Head of caudate nucleus (tissue), 42 donors: ENCODE measurements at regions not wholly inside any gene's neighbourhood (a gene's known extent, or its start where the extent isn't known, plus 50 kb on each side); places are given as distances from the start of the nearest gene placed in this dataset.
"Not testable (repeated sequence)": the region's sequence is repeated elsewhere in the genome, so short reads cannot be mapped to it uniquely, and the experiment has no call there.

Source experiments
- DNase-seq, 42 donors: peaks; one replicate each; pipeline versions ENCODE4 v3.0.0 to v3.0.0-alpha.2; 2020 to 2021; ENCODE audit warnings: mixed read lengths in 7 of 42
- intact Hi-C: fragments of 100-400 bp; cut with DNase I; formaldehyde crosslinking; loops from one replicate; pipeline ENCODE4 v1.15.0; 2022

DNA sequence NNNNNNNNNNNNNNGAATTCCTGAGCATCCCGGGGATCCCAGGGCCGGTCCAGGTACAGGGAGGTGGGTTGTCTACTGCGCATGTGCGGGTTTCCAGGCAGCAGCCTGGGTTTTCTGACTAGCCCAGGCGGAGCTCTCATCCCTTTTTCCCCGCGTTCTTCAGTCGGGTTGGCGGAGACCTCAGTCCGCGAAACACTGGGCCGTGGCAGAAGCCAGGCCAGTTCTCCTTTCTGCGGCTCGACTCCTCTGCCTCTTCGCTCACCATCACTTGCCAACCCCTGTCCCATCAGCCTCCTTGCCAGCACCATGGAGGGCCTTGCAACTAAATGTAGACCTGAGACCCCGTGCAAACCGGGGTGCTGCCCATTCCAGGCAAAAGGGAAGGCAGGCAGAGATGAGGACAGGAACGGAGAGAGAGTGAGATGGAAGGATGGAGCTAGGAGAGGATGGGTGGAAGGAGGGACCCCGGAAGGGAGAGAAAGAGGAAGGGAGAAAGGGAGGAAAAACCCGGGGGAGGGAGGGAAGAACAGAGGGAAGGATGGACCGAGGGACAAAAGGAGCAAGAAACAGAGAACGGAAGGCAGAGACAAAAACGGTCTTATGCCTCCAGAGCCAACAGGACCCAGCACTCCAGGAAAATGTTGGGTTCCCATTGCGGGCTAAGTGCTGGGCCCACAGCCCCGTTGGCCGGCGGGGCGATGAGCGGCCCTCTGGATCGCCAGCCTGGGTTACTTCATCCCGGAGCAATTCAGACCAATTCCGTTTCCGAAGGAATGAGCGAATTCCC is 445.4 kb upstream of the DEFB115 start:
- peak in 40 of 42 donors; percentile 34 to 79 (median 54) for DNase-seq

DNA sequence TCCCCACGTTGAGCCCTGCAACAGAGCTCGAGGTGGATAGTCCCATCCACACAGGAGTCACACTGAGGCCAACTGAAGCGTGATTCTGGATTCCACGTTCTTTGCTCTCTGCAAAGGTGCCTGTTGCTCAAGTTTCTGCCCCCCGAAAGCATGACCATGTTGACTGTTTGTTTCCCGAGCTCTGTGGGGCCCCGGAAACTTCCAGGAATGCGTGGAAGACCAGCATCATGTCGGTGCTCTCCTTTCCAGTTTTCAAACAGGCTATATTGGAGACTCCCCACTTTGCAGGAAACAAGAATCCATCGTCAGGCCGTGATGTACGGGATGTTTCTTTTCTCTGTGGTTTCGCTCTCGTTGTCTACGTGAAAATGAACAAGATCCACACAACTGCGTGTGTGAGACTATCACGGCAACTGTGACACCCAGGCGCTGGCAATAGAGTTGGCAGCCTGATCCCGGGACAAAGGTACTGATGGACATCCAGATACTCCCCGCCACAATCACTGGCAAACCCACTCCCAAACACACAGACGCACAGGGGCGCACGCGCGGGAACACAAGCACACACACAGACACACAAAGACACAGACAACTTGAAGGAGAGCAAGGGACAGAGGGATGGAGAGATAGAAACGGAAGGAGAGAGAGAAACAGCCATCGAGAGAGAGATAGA is 444.6 kb upstream of the DEFB115 start:
- no peak for DNase-seq
- intact Hi-C loops: no loop called here

More for the DNA sequence above, 445.4 kb upstream of the DEFB115 start:
- intact Hi-C loops: no loop called here

DNA sequence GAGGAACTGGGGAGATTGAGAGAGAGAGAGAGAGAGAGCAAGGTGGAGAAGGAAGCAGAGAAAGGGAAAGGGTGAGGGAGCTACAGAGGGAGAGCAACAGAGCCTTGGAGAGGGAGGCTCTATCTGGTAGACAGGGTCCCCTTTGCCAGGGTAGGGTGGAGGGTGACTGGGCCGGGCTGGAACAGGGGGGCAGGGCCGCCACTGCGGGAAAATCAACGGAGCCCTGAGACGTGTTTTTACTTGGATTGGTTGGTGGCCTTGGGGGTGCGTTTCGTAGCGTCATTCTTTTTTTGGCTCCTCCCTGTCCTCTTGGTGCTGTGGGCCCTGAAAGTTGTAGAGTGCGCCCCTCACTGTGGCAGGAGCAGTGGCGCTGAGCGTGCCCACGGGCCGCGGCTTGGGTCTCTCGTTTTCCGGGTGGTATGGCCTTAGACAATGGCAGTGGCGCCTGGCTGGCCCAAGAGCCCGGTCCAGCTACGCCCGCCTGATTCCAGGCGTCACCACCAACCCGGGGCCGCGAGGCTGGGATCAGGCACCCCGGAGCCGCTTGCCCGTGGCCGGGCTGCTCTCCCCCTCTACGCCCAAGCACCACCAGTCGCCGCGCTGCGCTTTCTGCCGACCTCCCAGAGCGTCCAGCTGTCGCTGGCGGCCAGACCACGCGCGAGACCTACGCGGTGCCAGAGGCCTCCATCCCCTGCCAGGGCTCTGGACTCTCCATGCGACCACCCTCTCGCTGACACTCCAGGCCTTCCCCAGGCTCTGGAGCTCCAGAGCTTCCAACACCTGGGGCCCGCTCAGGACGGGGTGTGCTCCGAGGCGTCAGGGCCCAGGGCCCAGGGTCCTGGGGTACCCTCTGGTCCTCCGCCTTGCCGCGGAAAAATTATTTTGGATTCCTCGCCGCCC is 443.8 kb upstream of the DEFB115 start:
- intact Hi-C loops: not testable (repeated sequence)
- peak in 8 of 42 donors; percentile 4 to 50 (median 34) for DNase-seq

DNA sequence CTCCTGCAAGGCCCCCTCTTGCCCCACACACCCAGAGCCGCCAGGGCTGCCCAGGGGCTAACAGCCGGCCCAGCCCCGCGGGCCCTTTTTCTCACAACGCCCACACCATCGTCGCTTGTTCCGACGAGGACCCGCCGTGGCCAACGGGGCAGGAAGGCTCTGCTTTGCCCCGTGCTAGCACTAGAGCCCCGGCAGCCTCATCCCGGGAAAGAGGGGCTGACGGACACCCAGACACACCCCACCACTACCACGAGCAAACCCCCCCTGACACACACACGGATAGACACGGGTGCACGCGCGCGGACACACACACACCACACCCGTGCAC is 443.2 kb upstream of the DEFB115 start:
- intact Hi-C loops, DNase-seq: not testable (repeated sequence)

DNA sequence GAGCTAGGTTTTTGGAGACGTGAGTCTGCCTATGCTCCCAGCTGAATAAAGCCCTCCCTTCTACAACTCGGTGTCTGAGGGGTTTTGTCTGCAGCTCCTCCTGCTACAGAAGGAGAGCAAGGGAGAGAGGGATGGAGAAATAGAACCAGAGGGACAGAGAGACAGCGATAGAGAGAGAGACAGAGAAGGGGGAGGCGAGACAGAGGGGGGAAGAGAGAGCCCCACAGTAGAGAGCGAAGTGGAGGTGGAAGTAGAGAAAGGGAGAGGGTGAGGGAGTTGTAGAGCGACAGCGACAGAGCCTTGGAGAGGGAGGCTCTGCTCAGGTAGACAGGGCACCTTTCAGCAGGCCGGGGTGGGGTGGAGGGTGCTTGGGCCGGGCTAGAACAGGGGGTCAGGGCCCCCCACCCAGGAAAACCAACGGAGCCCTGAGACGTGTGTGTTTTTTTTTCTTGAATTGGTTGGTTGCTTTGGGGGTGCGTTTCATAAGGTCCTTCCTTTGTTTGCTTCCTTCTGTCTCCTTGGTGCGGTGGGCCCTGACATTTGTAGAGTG is 442.4 kb upstream of the DEFB115 start:
- intact Hi-C loops: not testable (repeated sequence)
- DNase-seq: peak in 5 of 42 donors; percentile 7 to 53 (median 38)

DNA sequence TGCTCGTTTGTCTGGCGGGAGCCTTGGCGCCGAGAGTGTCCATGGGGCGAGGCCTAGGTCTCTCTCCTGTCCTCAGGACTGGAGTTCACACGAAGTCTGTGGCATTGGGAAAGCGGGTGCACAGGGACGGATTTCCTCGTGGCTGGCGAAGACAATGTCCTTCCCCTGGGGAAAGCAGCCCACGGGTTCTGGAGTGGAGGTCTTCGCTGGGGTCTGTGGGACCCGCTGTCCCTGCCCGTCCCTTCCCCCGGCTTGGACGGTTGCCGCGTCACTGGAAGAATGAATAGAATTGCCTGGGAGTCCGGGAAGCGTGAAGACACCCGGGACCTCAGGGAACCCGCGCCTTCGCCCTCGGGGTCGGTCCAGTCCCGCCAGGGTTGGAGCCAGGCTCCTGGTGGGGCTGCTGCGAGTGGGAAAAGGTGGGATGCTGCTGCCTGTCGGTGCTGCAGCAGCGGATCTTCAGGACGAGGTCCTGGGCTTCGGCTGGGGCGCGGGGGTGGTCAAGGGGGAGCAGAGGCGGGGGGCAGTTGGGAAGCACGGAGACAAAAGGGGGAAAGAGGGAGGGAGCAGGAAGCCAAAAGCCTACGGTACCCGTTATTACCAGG is 441.8 kb upstream of the DEFB115 start:
- intact Hi-C loops: no loop called here
- no peak for DNase-seq

DNA sequence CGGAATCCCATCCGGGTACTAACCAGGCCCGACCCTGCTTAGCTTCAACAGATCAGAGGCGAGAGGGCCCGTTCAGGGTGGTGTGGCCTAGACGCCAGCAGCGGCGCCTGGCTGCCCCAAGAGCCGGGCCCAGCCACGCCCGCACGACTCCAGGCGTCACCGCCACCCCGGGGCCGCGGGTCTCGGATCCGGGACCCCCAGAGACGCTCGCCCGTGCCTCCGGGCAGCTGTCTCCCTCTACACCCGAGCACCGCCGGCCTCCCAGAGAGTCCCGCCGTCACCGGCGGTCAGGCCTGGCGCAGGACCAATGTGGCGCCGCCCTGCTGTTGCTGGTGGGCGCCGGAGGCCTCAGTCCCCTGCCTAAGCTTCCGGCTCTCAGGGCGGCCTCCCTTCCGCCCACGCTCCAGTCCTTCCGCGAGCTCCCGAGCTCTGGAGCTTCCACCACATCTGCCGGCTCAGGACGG is 441.2 kb upstream of the DEFB115 start:
- intact Hi-C loops: no loop called here
- peak in 9 of 42 donors; percentile 4 to 46 (median 37) for DNase-seq

DNA sequence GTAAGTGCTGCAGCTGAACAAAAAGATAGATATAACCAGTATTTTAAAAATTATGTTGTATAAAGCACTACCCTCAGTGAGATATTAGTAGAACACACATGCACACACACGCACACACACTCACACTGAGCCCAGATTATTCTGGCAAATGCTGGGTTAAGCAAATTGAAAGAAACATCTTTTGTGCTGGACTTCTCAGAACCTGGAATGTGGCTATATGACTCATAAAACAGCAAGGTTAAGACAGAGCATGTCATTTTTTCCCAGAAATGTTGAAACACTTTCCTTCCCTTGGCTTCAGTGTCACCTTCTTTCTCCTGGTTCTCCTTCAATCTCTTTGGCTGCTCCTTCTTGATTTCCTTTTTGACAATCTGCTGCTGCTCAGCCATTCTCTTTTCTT is 435.8 kb upstream of the DEFB115 start:
- intact Hi-C loops: not testable (repeated sequence)

DNA sequence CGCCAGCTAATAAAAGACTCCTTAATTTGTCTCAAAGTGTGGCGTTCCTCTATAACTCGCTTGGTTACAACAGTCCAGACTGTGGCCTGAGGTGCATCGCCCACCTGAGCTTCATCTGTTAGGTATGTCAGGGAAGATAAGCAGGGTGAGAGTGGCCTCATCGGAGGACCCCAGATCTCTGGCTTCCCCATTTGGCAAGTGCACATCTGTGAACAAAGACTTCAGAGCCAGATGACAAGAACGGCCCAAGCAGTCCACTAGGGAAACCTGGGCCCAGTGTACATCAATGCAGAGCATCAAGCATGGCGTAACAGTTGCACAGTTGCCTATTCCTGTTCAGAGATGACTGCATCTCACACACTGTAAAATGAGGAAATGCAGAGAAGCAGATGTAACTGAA is 432.8 kb upstream of the DEFB115 start:
- intact Hi-C loops, DNase-seq: not testable (repeated sequence)

More for the DNA sequence above, 435.8 kb upstream of the DEFB115 start:
- not testable (repeated sequence) for DNase-seq

DNA sequence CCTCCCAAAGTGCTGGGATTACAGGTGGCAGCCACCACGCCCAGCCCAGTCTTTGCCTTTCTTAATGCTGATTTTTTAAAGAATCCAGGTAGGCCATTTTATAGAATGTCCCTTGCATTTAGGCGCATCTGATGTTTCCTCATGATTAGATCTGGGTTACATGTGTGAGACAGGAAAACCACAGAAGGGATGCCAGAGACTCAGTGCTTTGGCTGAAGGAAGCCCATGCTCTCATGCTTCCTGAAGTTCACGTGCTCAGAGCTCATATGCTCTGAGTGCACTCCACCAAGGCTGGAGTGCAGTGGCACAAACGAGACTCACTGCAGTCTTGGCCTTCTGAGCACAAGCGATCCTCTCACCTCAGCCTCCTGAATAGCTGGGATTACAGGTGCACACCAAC is 411.5 kb upstream of the DEFB115 start:
- intact Hi-C loops, DNase-seq: not testable (repeated sequence)

DNA sequence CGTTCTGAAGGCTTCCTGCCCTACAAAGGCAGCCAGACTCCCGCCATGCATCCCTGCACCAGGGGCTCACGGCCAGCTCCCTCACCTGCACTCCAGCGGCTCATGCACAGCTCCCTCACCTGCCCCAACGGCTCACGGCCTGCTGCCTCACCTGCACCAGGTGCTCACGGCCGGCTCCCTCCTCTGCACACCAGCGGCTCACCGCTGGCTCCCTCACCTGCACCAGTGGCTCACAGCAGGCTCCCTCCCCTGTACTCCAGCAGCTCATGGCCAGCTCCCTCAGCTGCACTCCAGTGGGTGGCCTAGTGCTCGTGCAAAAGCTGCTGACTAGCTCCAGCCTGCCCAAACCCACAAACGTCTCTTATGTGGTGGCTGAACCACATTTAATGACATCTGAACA is 389.2 kb upstream of the DEFB115 start:
- DNase-seq, intact Hi-C loops: not testable (repeated sequence)

DNA sequence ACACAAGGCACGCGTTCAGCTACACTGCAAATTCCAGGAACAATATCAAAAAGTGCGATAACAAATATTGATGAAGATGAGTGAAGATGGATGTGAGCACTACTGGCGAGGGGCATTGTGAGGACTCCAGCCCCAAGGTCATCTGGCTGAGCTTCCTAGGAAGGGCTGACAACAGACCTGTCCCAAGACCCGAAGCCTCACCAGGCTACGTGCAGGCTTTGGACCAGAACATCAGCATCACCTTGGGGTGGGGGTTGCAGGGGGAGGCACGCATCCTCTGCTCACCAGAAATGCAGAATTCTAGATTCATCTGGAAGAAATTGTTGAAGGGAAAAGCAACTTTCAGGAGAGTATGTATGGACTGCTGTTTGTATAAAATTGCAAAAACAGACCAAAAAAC is 386.3 kb upstream of the DEFB115 start:
- DNase-seq, intact Hi-C loops: not testable (repeated sequence)

DNA sequence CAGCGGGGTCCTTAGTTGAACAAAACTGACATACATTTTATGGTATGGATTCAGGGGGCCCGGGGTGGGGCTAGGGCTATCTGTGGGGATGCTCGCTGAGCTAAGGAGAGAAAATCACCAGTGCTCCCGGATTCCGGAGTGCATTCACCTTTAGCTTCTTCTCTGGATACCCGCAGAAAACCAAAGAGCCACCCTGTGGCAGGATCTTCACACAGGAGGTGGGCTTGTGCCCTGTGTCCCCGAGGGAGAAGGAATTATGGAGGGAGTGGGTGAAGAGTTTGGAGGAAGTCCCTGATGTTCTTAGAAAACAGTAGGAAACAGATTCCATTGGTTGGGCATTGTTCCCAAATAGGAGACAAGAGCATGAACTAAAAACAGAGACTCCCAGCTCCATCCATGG is 385.2 kb upstream of the DEFB115 start:
- intact Hi-C loops, DNase-seq: not testable (repeated sequence)

DNA sequence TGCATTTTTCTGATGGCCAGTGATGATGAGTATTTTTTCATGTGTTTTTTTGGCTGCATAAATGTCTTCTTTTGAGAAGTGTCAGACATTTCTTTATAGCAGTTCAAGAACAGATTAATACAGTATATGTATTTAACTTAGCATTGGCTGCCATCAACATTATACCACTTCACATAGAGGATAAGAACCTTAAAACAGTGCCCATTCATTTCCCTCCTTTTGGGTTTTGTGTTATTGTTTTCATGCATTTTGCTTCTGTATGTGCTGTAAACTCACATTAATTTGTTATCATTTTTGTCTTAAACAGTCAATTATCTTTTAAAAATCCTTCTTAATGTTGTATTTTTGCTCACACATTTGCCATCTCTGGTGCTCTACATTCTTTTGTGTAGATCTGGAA is 381.6 kb upstream of the DEFB115 start:
- DNase-seq, intact Hi-C loops: not testable (repeated sequence)

DNA sequence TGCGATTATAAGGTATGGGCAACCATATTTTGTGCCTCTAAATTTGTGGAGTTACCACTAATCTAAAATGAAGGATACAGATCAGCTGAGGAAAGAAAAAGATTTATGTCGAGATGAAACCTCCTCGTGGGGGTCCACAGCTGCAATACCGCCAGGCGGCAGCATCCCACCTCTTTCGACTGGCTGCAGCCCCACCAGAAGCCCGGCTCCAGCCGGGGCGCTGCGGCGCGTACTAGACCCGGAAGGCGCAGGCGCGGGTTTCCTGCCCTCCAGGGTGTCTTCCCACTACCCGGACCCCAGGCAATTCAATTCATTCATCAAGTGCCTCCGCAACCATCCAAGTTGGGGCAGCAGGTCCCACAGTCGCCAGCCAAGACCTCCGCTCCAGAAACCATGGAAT is 366.1 kb upstream of the DEFB115 start:
- intact Hi-C loops, DNase-seq: not testable (repeated sequence)

DNA sequence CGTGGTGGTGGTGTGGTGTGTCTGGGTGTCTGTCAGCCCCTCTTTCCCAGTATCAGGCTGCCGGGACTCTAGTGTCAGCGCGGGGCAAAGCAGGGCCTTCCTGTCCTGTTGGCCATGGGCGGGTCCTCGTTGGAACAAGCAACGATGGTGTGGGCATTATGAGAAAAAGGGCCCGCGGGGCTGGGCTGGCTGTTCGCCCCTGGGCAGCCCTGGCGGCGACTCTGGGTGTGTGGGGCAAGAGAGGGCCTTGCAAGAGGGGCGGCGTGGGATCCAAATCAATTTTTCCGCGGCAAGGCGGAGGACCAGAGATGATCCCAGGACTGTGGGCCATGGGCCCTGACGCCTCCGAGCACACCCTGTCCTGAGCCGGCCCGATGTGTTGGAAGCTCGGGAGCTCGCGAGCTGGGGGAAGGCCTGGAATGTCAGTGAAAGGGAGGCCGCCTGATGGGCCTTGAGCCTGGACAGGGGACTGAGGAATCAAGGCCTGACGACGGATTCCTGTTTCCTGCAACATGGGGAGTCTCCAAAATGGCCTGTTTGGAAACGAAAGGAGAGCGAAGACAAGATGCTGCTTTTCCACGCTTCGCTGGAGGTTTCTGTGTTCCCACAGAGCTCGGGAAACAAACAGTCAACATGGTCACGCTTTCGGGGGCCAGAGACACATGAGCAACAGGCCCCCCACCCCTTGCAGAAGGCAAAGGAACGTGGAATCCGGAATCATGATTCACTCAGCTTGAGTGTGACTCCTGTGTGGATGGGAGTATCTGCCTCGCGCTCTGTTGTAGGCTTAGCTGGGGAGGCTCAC is 364.7 kb upstream of the DEFB115 start:
- intact Hi-C loops: no loop called here
- no peak for DNase-seq

DNA sequence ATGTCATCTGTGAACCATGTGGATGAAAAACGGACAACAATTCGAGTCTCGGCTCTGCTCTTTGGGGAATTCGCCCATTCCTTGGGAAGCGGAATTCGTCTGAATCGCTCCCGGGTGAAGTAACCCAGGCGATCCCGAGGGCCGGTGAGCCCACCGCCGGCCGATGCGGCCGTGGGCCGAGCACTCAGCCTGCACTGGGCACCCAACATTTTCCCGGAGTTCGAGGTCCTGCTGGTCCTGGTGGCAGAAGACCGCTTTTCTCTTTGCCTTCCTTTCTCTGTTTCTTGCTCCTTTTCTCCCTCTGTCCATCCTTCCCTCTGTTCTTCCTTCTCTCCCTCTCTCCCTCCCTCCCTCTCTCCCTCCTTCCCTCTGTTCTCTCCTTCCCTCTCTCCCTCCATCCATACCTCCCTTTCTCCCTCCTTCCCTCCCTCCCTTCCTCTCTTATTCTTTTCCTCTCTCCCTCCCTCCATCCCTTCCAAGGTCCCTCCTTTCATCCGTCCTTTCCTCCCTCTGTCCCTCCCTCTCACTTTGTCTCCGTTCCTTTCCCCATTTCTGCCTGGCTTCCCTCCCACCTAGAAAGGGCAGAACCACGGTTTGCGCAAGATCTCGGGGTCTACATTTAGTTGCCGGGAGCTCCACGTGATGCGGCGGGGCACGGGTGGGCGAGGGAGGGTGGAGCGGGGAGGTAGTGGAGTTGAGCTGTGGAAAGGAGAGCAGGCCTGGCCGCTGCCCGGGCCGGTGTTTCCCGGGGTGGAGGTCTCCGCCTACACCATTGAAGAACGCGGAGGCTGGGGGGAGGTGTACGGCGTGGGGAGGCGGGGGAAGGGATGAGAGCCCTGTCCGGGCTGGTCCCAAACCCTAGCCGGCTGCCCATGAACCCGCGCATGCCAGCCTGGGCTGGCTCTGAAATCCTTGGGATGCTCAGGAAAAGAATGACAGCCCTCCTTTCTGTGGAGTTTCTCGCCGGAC is 363.8 kb upstream of the DEFB115 start:
- intact Hi-C loops, DNase-seq: not testable (repeated sequence)
